HK-2 (cell line): ENCODE measurements at regions not wholly inside any gene's neighbourhood (a gene's known extent, or its start where the extent isn't known, plus 50 kb on each side); places are given as distances from the start of the nearest gene placed in this dataset.

Experiments
- DNase-seq: peaks from one replicate; pipeline ENCODE4 v3.0.0-alpha.2; 2018; ENCODE audit not compliant: unreplicated experiment

DNA sequence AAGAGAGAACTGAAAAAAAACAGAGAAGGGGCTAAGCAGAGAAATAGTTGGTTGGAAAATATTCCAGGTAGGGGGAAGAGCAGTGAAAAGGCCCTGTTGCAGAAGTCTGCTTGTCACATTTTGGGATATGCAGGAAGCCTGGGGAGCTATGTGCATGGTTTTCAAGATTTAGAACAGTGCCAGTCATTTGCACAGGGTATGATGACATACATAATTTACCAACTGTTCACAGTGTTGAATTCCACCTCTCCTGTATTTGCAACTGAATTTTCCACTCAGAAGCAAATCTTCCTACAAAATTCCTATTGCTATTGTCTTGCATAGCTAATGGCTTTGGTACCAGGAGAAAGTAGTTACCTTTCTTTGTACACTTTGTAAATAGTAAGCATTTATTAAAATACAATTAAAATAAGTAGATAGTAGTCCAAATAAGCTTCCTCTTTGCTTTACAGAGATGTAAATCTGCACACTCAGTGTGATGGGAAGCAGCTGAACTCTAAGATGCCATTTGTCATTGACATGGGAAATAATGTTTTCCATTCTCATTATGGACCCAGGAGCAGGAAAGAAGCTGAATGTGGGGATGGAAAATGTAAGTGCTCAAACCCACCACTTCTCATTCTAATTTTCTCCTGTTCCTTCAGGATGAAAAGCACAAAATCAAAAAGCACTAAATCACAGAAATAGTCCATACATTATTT is 177.4 kb downstream of the BTG1 start:
- DNase-seq = no peak

DNA sequence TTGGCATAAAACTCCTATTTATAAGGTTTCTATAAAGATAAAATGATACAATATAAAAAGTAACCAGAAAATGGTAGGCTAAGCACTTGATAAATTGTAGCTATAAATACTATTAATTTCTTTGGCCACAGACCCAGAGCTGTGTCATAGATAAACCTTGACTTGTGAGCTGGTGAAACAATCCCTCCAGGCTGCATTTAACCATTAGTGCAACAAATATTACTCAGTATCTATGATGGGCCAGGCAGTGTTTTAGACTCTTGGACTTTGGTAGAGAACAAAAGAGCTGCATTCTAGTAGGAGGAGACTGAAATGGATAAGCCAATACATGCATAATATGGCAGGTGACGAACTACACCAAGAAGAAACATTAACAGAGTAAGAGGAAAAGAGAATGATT is 178.1 kb downstream of the BTG1 start:
- no peak for DNase-seq

DNA sequence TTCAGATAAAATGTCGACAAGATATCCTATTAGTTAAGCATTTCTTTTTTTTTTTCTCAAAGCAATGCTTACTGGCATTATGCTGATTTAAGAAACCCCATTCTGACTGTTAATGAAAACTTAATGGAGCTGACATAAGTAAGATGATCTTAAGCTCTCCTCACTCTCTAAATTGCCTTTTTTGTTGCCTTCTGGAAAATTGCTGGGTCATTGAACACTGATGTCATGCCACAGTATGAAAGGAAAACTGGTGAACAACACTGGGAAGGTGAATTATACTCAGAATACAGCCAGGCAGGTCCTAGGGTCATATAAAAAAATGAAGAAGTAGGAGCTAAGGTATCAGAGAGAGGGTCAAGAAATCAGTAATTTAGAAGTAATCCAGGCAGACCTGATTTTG is 179.9 kb downstream of the BTG1 start:
- DNase-seq = no peak

- no peak for DNase-seq
Measured at GRCh38 chr12:91964501-91964900, 181.1 kb downstream of the BTG1 start.

- no peak for DNase-seq
Measured at GRCh38 chr12:91959220-91959619, 186.4 kb downstream of the BTG1 start.

GRCh38 chr12:91958816-91959215 is 186.8 kb downstream of the BTG1 start:
- DNase-seq = no peak

GRCh38 chr12:91954747-91955146 is 190.9 kb downstream of the BTG1 start:
- no peak for DNase-seq

GRCh38 chr12:91954326-91954725 is 191.3 kb downstream of the BTG1 start:
- no peak for DNase-seq

DNA sequence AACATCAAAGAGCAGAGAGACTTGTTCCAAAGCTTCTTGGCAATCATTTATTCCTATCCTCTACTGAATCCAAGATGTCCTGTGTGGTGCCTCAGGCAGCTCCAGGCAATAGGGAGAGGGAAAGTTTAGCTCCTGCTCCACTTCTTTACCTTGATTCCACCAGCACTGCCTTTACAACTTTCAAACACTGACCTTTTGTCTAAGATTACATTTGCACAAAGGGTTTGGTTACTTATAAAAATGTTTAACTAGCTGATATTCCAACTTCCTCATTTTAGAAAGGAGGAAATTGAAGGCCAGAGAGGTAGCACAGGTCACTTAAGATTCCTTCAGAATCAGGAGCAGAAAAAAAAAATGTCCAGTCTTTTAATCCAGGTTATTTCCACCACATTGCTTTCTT is 192.7 kb downstream of the BTG1 start:
- no peak for DNase-seq

DNA sequence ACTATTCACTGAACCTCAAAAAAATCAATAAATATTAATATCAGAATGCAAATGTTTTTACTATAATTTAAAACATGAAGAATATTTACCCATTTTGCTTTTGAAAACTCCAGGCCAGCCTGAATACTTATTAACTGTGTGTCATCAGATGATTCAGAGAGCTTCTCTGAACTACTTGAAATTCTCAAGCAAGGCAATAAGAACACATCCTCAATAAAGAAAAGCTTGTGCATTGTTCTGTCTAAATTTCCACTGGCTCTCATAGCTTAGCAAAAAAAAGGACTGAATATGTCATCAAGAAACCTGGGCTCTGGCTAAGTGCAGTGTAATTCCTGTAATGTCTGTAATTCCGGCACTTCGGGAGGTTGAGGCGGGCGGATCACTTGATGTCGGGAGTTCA is 194.1 kb downstream of the BTG1 start:
- no peak for DNase-seq

DNA sequence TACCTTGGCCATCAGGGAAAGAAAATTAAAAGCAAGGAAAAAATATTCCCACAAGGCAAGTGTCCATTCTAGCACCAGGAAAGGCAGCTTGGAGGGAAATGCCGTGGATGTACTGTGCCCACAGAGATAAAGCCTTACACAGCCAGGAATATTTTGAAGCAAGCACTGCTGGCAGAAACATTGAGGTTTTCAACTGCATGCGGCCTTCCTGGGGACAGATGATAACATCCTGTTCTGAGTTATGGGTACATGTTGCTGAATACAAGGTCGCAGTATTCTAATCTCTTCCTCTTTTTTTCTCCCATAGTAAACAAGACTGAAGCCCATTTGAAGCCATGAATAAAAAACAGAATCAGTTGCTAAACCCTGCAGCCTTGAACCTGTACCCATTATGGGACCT is 197.1 kb downstream of the BTG1 start:
- no peak for DNase-seq

- DNase-seq = no peak
Measured at GRCh38 chr12:91947459-91947858, 198.2 kb downstream of the BTG1 start.

GRCh38 chr12:91944637-91945036 is 201.0 kb downstream of the BTG1 start:
- DNase-seq = no peak

DNA sequence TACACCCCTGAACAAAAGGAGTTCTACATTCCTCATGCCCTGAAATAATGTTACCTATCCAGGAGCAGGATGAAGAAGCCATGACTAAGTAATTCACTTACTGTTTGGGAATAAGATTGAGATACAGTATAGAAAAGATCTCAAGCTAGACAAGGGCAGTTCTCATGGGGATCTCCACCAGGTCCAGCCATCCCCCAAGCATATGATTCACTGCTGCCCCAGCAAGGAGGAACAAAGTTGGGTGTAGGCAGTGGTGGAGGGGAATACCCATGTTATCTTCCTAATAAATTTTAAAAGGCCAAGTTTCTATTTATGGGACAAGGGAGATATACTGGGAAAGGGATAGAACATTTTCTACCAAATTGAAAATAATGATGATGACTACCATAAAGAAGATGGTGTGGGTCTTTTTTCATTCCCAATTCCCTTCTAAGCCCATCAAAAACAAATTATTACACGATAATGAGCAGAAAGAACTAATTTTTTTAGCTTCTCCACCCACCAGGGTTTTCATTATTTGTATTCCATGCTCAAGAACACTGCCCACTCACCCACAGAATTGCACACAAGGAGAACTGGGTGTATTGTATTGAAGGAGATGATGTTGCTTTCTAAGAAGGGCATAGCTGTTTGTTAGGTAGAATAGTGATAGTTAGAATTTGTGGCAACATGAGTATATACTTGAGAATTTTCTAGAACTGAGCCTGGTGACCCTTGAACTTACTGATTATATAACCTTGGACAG is 204.6 kb downstream of the BTG1 start:
- DNase-seq = no peak

DNA sequence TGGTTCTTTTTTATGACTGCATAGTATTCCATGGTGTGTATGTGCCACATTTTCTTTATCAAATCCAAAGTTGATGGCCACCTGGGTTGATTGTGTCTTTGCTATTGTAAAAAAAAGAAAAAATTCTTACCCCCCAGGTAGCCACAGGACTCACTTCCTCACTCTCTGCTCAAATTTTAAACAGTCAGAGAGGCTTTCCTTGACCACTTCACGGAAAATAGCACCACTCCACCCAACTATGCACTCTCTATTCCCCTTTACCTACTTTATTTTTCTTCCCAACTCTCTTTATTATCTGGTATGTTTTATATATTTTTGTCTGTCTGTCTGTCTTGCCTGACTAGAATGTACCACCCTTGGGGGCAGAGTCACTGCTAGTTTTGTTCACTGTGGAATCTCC is 205.3 kb downstream of the BTG1 start:
- DNase-seq = no peak

DNA sequence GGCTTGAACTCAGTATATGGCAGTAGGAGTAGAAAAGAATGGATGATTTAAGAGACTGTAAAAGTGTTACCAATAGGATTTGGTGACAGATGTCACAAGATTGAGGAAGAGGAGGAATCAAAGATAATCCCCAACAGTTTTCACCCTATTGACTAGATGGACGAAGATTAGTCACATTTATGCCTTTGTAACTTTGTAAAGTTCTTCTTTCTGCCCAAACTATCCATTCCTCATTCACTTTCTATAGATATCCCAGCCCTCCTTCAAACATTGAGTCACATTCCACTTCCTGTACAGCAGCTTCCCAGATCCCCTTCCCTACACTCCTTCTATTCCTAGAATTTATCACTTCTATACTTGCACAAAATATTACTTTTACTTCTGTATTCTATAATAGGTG is 207.9 kb downstream of the BTG1 start:
- DNase-seq = no peak

GRCh38 chr12:91937009-91937408 is 208.6 kb downstream of the BTG1 start:
- DNase-seq = no peak

DNA sequence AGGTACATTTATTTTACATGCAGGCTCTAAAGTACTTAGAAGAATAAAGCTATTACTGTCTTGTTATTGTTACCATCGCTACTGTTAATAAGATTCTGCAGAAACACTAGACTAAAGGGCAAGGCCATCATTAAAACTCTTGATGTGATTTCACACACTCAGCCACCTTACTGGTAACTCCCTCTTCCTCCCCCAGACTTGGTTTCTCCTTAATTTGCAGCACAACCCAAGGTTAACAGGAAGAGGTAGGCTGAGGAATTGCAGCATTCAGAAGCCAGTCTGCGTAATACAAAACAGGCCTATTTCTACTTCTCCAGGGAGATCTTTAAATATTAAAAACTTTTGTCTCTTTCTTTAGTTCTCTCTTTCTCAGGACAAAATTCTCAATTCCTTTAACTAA is 210.3 kb downstream of the BTG1 start:
- no peak for DNase-seq

- no peak for DNase-seq
Measured at GRCh38 chr12:91931111-91931510, 214.5 kb downstream of the BTG1 start.

DNA sequence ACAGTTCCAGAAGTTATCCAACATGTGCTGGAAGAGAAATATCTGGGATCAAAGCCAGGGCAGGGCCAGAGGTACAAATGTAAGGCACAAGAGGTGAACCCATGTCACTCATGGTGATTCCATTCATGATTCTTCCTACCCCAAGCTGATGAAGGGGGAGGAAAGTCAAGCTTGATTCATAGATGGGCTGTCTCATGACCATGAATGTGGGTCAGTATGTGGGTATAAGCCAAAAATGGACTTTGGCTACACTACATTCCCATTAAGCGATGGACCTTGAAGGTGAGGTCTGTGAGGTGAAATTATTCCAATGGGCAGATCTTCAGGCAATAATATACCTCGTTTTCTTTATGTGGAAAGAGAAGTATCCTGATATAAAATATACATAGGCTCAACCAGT is 217.1 kb downstream of the BTG1 start:
- no peak for DNase-seq

DNA sequence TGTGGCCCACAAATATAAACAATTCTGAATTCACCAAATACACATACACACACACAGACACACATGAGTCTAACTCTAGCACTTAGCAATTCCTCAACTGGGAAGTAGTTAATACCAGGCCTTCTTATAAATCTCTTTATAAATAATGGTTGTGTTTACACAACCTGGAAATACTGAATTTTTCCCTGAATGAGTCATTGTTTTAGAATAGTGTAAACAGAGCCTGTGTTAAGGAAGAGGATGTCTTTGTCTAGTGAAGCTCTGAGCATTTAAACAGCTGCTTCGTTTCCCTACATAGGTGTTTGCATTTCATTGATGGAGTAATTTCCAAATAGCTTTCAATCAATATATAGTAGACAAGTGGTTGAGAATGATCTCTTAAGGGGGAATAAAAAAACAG is 218.8 kb downstream of the BTG1 start:
- DNase-seq = no peak

DNA sequence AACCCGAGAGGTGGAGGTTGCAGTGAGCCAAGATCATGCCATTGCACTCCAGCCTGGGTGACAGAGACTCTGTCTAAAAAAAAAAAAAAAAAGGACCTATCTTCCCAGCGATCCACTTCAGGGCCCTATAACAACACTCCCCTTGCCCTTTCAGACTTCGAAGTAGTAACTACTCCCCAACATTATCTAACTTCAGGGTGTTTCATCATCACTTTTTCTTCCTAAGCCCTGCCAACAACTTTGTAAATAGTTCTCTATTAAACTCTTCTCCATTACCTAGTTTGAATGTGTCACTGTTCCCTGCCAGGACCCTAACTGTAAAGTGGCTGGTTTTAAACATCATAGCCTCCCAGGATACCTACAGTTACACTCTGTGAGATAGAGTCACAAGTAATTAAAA is 220.8 kb downstream of the BTG1 start:
- no peak for DNase-seq

DNA sequence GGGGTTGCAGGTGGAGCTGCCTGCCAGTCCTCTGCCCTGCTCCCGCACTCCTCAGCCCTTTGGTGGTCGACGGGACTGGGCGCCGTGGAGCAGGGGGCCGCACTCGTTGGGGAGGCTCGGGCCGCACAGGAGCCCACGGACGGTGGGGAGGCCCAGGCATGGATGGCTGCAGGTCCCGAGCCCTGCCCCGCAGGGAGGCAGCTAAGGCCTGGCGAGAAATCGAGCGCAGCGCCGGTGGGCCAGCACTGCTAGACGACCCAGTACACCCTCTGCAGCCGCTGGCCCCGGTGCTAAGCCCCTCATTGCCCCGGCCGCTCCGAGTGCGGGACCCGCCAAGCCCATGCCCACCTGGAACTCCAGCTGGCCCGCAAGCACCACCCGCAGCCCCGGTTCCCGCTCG is 221.8 kb downstream of the BTG1 start:
- no peak for DNase-seq

GRCh38 chr12:91922674-91923073 is 223.0 kb downstream of the BTG1 start:
- DNase-seq = no peak
